GM10248 (cell line): ENCODE measurements at regions not wholly inside any gene's neighbourhood (a gene's known extent, or its start where the extent isn't known, plus 50 kb on each side); places are given as distances from the start of the nearest gene placed in this dataset.

Experiments used
- CTCF ChIA-PET: fragments of 300-600 bp; sonication (Branson Sonifier 250); formaldehyde crosslinking; extraction: SDS; loops from one replicate; lab custom pipeline; 2021; ENCODE audit warnings: antibody characterized with exemption; lab: Yijun Ruan, JAX
- POLR2A ChIA-PET: fragments of 350-650 bp; sonication (Branson Sonifier 250); formaldehyde crosslinking; extraction: SDS; loops from one replicate; lab custom pipeline; 2020; ENCODE audit warnings: antibody characterized with exemption; lab: Yijun Ruan, JAX
- DNase-seq: peaks from one replicate; pipeline ENCODE4 v3.0.0; 2012; ENCODE audit errors: extremely low spot score
- TF ChIP-seq, protein P1 (sequence below): IDR thresholded peaks from 2 replicates; pipeline ENCODE4 v1.5.1; 2012; ENCODE audit warnings: mild to moderate bottlenecking, low read depth; ENCODE audit errors: extremely low read depth, missing control alignments, control extremely low read depth

GRCh38 chr9:78871086-78871451, 574.1 kb downstream of the PSAT1 start:
- ChIA-PET POLR2A (no interaction called here), CTCF (interaction anchor here (1.1 kb wide), 1 partner anchor 15 kb away, joined by 3 read pairs; no protein-coding TSS in a partner anchor)
- TF ChIP-seq, protein P1, sequence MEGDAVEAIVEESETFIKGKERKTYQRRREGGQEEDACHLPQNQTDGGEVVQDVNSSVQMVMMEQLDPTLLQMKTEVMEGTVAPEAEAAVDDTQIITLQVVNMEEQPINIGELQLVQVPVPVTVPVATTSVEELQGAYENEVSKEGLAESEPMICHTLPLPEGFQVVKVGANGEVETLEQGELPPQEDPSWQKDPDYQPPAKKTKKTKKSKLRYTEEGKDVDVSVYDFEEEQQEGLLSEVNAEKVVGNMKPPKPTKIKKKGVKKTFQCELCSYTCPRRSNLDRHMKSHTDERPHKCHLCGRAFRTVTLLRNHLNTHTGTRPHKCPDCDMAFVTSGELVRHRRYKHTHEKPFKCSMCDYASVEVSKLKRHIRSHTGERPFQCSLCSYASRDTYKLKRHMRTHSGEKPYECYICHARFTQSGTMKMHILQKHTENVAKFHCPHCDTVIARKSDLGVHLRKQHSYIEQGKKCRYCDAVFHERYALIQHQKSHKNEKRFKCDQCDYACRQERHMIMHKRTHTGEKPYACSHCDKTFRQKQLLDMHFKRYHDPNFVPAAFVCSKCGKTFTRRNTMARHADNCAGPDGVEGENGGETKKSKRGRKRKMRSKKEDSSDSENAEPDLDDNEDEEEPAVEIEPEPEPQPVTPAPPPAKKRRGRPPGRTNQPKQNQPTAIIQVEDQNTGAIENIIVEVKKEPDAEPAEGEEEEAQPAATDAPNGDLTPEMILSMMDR = no peak
- no peak for DNase-seq

- TF ChIP-seq, protein P1 = no peak
- POLR2A ChIA-PET = no interaction called here
- CTCF ChIA-PET = interaction anchor here (1.1 kb wide), 1 partner anchor 14 kb away, joined by 3 read pairs; no protein-coding TSS in a partner anchor
- no peak for DNase-seq
Measured at GRCh38 chr9:78871452-78872331, 574.8 kb downstream of the PSAT1 start.

GRCh38 chr9:78874061-78874460, 577.1 kb downstream of the PSAT1 start:
- TF ChIP-seq, protein P1 = no peak
- DNase-seq = no peak
- ChIA-PET CTCF (interaction anchor here (1.3 kb wide), 1 partner anchor 10 kb away, joined by 6 read pairs; no protein-coding TSS in a partner anchor), POLR2A (no interaction called here)

- DNase-seq = no peak
- ChIA-PET CTCF (no interaction called here), POLR2A (no interaction called here)
- TF ChIP-seq, protein P1 = no peak
Measured at GRCh38 chr9:78879324-78880100, 582.6 kb downstream of the PSAT1 start.

- ChIA-PET CTCF (no interaction called here), POLR2A (no interaction called here)
- TF ChIP-seq, protein P1 = no peak
- DNase-seq = no peak
Measured at GRCh38 chr9:78881295-78881694, 584.4 kb downstream of the PSAT1 start.

DNA sequence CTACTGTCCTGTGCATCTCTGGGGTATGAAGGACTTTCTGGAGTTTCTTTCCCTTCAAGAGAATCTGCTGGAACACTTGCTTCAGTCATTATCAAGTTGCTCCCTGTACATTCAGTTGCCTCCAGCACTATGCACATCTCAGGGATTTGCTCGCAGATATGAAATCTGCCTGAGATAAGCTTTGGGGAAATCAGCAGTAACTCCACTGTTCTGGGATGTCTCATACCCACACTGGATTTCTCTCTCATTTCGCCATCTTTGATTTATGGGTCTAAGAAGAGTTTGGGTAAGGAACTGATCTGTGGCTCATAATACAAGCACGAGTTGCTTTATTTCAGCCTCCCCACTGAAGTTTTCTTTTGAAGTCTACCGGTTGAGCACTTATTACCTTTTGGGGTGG, 585.6 kb downstream of the PSAT1 start:
- CTCF ChIA-PET = no interaction called here
- POLR2A ChIA-PET = no interaction called here
- TF ChIP-seq, protein P1 = no peak
- DNase-seq = no peak
